A549 (cell line): ENCODE measurements at regions not wholly inside any gene's neighbourhood (a gene's known extent, or its start where the extent isn't known, plus 50 kb on each side); places are given as distances from the start of the nearest gene placed in this dataset.
"Not testable (repeated sequence)": the region's sequence is repeated elsewhere in the genome, so short reads cannot be mapped to it uniquely, and the experiment has no call there.

Experiments
- ATAC-seq, 2 experiments: fragments of 200-7000 bp in 1 of 2; fragments of >200 bp in 1 of 2; cut with Nextera tagmentation in 1 of 2; cut with Tn5 transposase in 1 of 2; 3 replicates each; pipeline versions ENCODE4 v1.8.0 to v1.9.1; 2018 to 2020; ENCODE audit warnings: mild to moderate bottlenecking in 1 of 2, moderate library complexity in 1 of 2
- CTCF ChIA-PET: fragments of 300-600 bp; sonication (Branson Sonifier 250); formaldehyde crosslinking; extraction: SDS; loops from one replicate; lab custom pipeline; 2021; ENCODE audit warnings: antibody characterized with exemption, inconsistent platforms; lab: Yijun Ruan, JAX
- POLR2A ChIA-PET: fragments of 350-600 bp; formaldehyde crosslinking; extraction: SDS; loops from one replicate; lab custom pipeline; 2021; ENCODE audit warnings: antibody characterized with exemption, inconsistent platforms; lab: Yijun Ruan, JAX
- DNase-seq, 2 experiments: peaks; one replicate each; pipeline versions ENCODE4 v3.0.0 to v3.0.0-alpha.2; 2011 to 2016; ENCODE audit warnings: low read depth in 1 of 2, low spot score in 1 of 2
- FAIRE-seq: peaks from 2 replicates; lab custom pipeline; 2011; peaks lifted over from hg19 to GRCh38; lab: Jason Lieb, UNC
- H3K27ac ChIP-seq, 2 experiments: fragments of >200 bp; sonication (Bioruptor Twin); formaldehyde crosslinking; 3 replicates each; pipeline ENCODE4 v1.5.1; 2016 to 2017
- H3K4me1 ChIP-seq: fragments of >200 bp; sonication (Bioruptor Twin); formaldehyde crosslinking; 3 replicates; pipeline ENCODE4 v1.6.1; 2016
- H3K4me2 ChIP-seq: fragments of >200 bp; sonication (Bioruptor Twin); formaldehyde crosslinking; 3 replicates; pipeline ENCODE4 v1.6.1; 2016
- H3K4me3 ChIP-seq: fragments of >200 bp; sonication (Bioruptor Twin); formaldehyde crosslinking; 3 replicates; pipeline ENCODE4 v1.5.1; 2016
- H3K9me3 ChIP-seq: fragments of >200 bp; sonication (Bioruptor Twin); formaldehyde crosslinking; 3 replicates; pipeline ENCODE4 v1.6.1; 2016
- EP300 ChIP-seq, 2 experiments: fragments of >200 bp; sonication (Bioruptor Twin); formaldehyde crosslinking; IDR thresholded peaks; 2 replicates in 1 of 2; 3 replicates in 1 of 2; pipeline ENCODE4 v1.6.1; 2016 to 2017
- ESRRA ChIP-seq: fragments of 150-350 bp; IDR thresholded peaks from 2 replicates; pipeline ENCODE4 v1.6.1; 2014; ENCODE audit warnings: mild to moderate bottlenecking, low read length, borderline replicate concordance
- JUNB ChIP-seq: fragments of >200 bp; sonication (Bioruptor Twin); formaldehyde crosslinking; IDR thresholded peaks from 2 replicates; pipeline ENCODE4 v1.6.1; 2016
- MAFK ChIP-seq: fragments of 450-650 bp; IDR thresholded peaks from 2 replicates; pipeline ENCODE4 v1.6.1; 2014; ENCODE audit not compliant: partially characterized antibody
- NPAS2 ChIP-seq: fragments of 250-450 bp; sonication (Bioruptor Pico); IDR thresholded peaks from 2 replicates; pipeline ENCODE4 v1.8.0; 2022; ENCODE audit warnings: mild to moderate bottlenecking, moderate library complexity, borderline replicate concordance
- RFX5 ChIP-seq: fragments of 450-650 bp; IDR thresholded peaks from 2 replicates; pipeline ENCODE4 v1.7.1; 2014; ENCODE audit warnings: antibody characterized with exemption, mild to moderate bottlenecking, moderate library complexity
- SMC3 ChIP-seq: fragments of >200 bp; sonication (Bioruptor Twin); formaldehyde crosslinking; IDR thresholded peaks from 3 replicates; pipeline ENCODE4 v1.6.1; 2018; ENCODE audit warnings: inconsistent platforms
- SREBF2 ChIP-seq: fragments of 450-650 bp; IDR thresholded peaks from 2 replicates; pipeline ENCODE4 v1.6.1; 2014; ENCODE audit warnings: mild to moderate bottlenecking, moderate library complexity
- ZNF302 ChIP-seq: fragments of 250-450 bp; sonication (Bioruptor Pico); IDR thresholded peaks from 2 replicates; pipeline ENCODE4 v1.9.0; 2021; ENCODE audit warnings: inconsistent platforms, mild to moderate bottlenecking, moderate library complexity
- WGBS: methylation state at CpG from one replicate; pipeline ENCODE4 v1.1.6; 2017; ENCODE audit errors: missing lambda C conversion rate; 5-methylcytosine and 5-hydroxymethylcytosine counted together
- TF ChIP-seq, protein P1 (sequence below): fragments of >200 bp; sonication (Bioruptor Twin); formaldehyde crosslinking; IDR thresholded peaks from 2 replicates; pipeline ENCODE4 v1.6.1; 2016
- TF ChIP-seq, protein P2 (sequence below): fragments of >200 bp; sonication (Bioruptor Twin); formaldehyde crosslinking; IDR thresholded peaks from 3 replicates; pipeline ENCODE4 v1.6.1; 2016
- TF ChIP-seq, protein P3 (sequence below): IDR thresholded peaks from 2 replicates; pipeline ENCODE4 v1.6.1; 2012
- TF ChIP-seq, protein P4 (sequence below): fragments of 250-450 bp; sonication (Bioruptor Pico); IDR thresholded peaks from 2 replicates; pipeline ENCODE4 v1.5.0; 2021; ENCODE audit warnings: mild to moderate bottlenecking, moderate library complexity, borderline replicate concordance
- TF ChIP-seq, protein P5 (sequence below): fragments of 200-600 bp; sonication (generic); IDR thresholded peaks from 2 replicates; pipeline ENCODE4 v1.6.1; 2016; ENCODE audit warnings: antibody characterized with exemption, mild to moderate bottlenecking, moderate library complexity

DNA sequence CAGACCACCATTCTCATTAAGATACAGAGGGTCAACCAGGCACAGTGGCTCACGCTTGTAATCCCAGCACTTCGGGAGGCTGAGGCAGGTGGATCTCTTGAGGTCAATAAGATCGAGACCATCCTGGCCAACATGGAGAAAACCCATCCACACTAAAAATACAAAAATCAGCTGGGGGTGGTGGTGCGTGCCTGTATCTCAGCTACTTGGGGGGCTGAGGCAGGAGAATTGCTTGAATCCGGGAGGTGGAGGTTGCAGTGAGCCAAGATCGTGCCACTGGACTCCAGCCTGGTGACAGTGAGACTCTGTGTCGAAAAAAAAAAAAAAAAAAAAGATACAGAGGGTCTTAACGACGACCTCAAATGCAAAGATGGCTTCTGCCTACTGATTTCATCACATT is 320.4 kb downstream of the CYRIA start:
- H3K4me3 ChIP-seq, ATAC-seq, H3K4me2 ChIP-seq, H3K9me3 ChIP-seq, H3K27ac ChIP-seq, POLR2A ChIA-PET, H3K4me1 ChIP-seq, FAIRE-seq, DNase-seq: not testable (repeated sequence)
- WGBS, result under 1% methylated on average over 9 of the region's 9 CpGs
- CTCF ChIA-PET, result interaction anchor here (0.6 kb wide), 1 partner anchor 10 kb away, joined by 3 read pairs; no protein-coding TSS in a partner anchor

DNA sequence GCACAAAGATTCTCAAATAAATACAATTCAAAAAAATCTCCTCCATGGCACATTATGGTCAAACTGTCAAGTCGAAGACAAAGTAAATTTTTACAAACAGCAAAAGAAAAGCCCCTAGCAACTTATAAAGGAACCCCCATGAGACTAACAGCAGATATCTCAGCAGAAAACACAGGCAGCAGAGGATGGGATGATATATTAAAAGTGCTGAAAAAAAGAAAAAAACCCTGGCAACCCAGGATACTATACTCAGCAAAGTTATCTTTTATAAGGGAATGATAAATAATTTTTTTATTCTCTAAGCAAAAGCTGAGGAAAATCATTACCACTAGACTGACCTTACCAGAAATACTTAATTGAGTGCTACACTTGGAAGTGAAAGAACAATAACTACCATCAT is 326.4 kb downstream of the CYRIA start:
- TF ChIP-seq, protein P1, sequence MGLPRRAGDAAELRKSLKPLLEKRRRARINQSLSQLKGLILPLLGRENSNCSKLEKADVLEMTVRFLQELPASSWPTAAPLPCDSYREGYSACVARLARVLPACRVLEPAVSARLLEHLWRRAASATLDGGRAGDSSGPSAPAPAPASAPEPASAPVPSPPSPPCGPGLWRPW, result no peak
- TF ChIP-seq MAFK (no peak), NPAS2 (no peak), EP300 (IDR thresholded peaks at IDR 0.05) (no peak), ZNF302 (no peak)
- TF ChIP-seq, protein P2, sequence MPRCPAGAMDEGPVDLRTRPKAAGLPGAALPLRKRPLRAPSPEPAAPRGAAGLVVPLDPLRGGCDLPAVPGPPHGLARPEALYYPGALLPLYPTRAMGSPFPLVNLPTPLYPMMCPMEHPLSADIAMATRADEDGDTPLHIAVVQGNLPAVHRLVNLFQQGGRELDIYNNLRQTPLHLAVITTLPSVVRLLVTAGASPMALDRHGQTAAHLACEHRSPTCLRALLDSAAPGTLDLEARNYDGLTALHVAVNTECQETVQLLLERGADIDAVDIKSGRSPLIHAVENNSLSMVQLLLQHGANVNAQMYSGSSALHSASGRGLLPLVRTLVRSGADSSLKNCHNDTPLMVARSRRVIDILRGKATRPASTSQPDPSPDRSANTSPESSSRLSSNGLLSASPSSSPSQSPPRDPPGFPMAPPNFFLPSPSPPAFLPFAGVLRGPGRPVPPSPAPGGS, result no peak
- TF ChIP-seq, protein P3, sequence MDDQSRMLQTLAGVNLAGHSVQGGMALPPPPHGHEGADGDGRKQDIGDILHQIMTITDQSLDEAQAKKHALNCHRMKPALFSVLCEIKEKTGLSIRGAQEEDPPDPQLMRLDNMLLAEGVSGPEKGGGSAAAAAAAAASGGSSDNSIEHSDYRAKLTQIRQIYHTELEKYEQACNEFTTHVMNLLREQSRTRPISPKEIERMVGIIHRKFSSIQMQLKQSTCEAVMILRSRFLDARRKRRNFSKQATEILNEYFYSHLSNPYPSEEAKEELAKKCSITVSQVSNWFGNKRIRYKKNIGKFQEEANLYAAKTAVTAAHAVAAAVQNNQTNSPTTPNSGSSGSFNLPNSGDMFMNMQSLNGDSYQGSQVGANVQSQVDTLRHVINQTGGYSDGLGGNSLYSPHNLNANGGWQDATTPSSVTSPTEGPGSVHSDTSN, result no peak
- no peak for DNase-seq
- FAIRE-seq, result no peak
- ATAC-seq, result no peak
- no peak overlapping the region for H3K4me2 ChIP-seq
- no peak overlapping the region for H3K4me3 ChIP-seq
- no peak overlapping the region for H3K27ac ChIP-seq
- POLR2A ChIA-PET, result no interaction called here
- H3K4me1 ChIP-seq, result no peaks in the 10 kb centered on the region
- H3K9me3 ChIP-seq, result no peaks in the 10 kb centered on the region
- 3% methylated on average over 1 of the region's 1 CpG for WGBS
- CTCF ChIA-PET, result no interaction called here

DNA sequence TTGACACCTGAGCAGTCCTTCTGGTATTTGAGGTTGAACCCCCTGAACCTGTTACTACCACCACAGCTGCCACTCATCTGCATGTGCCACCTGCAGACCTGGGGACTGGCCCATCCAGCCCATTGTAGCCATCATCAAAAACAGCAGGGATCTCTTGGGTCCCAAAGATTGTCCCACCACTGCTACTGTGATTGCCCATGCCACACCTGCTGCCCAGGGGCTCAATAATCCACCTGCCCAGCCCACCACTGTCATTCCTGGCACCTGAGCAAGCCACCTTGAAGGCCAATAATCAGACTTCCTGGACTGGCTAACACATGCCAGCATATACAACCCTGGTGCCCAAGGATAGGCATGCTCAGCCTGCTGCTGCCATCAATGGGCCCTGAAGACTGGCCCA is 327.6 kb downstream of the CYRIA start:
- no peak overlapping the region for H3K4me2 ChIP-seq
- TF ChIP-seq, protein P4, sequence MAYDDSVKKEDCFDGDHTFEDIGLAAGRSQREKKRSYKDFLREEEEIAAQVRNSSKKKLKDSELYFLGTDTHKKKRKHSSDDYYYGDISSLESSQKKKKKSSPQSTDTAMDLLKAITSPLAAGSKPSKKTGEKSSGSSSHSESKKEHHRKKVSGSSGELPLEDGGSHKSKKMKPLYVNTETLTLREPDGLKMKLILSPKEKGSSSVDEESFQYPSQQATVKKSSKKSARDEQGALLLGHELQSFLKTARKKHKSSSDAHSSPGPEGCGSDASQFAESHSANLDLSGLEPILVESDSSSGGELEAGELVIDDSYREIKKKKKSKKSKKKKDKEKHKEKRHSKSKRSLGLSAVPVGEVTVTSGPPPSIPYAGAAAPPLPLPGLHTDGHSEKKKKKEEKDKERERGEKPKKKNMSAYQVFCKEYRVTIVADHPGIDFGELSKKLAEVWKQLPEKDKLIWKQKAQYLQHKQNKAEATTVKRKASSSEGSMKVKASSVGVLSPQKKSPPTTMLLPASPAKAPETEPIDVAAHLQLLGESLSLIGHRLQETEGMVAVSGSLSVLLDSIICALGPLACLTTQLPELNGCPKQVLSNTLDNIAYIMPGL (CRISPR knock-in tag), result no peak
- TF ChIP-seq RFX5 (no peak), SREBF2 (no peak), SMC3 (no peak)
- no peaks in the 10 kb centered on the region for H3K9me3 ChIP-seq
- H3K27ac ChIP-seq, result no peak overlapping the region
- no peak for DNase-seq
- no peak for FAIRE-seq
- no peak for ATAC-seq
- POLR2A ChIA-PET, result no interaction called here
- no peaks in the 10 kb centered on the region for H3K4me1 ChIP-seq
- CTCF ChIA-PET, result no interaction called here
- H3K4me3 ChIP-seq, result no peak overlapping the region

DNA sequence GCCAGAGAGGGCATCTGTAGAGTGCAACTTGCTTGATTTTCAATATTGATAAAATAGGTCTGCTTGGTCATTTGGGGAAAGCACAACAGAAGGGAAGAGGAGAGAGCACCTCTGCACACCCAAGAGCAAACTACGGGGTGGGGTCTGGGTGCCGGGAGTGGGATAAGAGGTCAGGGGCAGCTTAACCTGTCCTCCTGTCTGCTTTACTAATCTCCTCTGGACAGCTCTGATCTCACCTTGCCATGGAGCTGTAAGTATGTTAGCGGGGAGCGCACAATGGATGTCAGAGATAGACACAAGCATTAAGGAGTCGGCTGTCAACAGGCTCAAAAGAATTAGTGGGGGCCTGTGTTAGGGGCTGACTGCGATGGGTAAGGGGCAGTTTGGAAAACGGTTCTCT is 328.7 kb downstream of the CYRIA start:
- no peak overlapping the region for H3K4me2 ChIP-seq
- FAIRE-seq, result no peak
- POLR2A ChIA-PET, result no interaction called here
- H3K4me1 ChIP-seq, result no peaks in the 10 kb centered on the region
- 34% methylated on average over 7 of the region's 7 CpGs for WGBS
- no peak overlapping the region for H3K4me3 ChIP-seq
- no peak for ATAC-seq
- CTCF ChIA-PET, result no interaction called here
- H3K9me3 ChIP-seq, result no peaks in the 10 kb centered on the region
- DNase-seq, result no peak
- H3K27ac ChIP-seq, result no peak overlapping the region
- no peak for TF ChIP-seq ESRRA
- TF ChIP-seq, protein P5, sequence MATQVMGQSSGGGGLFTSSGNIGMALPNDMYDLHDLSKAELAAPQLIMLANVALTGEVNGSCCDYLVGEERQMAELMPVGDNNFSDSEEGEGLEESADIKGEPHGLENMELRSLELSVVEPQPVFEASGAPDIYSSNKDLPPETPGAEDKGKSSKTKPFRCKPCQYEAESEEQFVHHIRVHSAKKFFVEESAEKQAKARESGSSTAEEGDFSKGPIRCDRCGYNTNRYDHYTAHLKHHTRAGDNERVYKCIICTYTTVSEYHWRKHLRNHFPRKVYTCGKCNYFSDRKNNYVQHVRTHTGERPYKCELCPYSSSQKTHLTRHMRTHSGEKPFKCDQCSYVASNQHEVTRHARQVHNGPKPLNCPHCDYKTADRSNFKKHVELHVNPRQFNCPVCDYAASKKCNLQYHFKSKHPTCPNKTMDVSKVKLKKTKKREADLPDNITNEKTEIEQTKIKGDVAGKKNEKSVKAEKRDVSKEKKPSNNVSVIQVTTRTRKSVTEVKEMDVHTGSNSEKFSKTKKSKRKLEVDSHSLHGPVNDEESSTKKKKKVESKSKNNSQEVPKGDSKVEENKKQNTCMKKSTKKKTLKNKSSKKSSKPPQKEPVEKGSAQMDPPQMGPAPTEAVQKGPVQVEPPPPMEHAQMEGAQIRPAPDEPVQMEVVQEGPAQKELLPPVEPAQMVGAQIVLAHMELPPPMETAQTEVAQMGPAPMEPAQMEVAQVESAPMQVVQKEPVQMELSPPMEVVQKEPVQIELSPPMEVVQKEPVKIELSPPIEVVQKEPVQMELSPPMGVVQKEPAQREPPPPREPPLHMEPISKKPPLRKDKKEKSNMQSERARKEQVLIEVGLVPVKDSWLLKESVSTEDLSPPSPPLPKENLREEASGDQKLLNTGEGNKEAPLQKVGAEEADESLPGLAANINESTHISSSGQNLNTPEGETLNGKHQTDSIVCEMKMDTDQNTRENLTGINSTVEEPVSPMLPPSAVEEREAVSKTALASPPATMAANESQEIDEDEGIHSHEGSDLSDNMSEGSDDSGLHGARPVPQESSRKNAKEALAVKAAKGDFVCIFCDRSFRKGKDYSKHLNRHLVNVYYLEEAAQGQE, result no peak
- TF ChIP-seq JUNB, result no peak
